HEK293T (cell line): ENCODE measurements at regions not wholly inside any gene's neighbourhood (a gene's known extent, or its start where the extent isn't known, plus 50 kb on each side); places are given as distances from the start of the nearest gene placed in this dataset.

Experiments
- CTCF ChIA-PET: fragments of 350-600 bp; formaldehyde crosslinking; extraction: SDS; loops from one replicate; lab custom pipeline; 2021; ENCODE audit warnings: antibody characterized with exemption, inconsistent platforms; lab: Yijun Ruan, JAX
- POLR2A ChIA-PET: fragments of 350-600 bp; formaldehyde crosslinking; extraction: SDS; loops from one replicate; lab custom pipeline; 2020; ENCODE audit warnings: antibody characterized with exemption, inconsistent platforms; lab: Yijun Ruan, JAX
- DNase-seq: peaks from one replicate; pipeline ENCODE4 v3.0.0; 2012; ENCODE audit warnings: mixed read lengths; ENCODE audit errors: extremely low spot score
- ARNT ChIP-seq: fragments of 450-650 bp; IDR thresholded peaks from 2 replicates; pipeline ENCODE4 v1.6.1; 2017; ENCODE audit warnings: mild to moderate bottlenecking
- BHLHE40 ChIP-seq: fragments of 450-650 bp; IDR thresholded peaks from 2 replicates; pipeline ENCODE4 v1.6.1; 2016; ENCODE audit warnings: mild to moderate bottlenecking, moderate library complexity, borderline replicate concordance
- CTBP1 ChIP-seq: fragments of 450-650 bp; IDR thresholded peaks from 2 replicates; pipeline ENCODE4 v1.6.1; 2016; ENCODE audit warnings: borderline replicate concordance
- ELF4 ChIP-seq: fragments of 450-650 bp; IDR thresholded peaks from 2 replicates; pipeline ENCODE4 v1.6.1; 2017; ENCODE audit warnings: antibody characterized with exemption
- FOXA1 ChIP-seq: fragments of 450-650 bp; IDR thresholded peaks from 2 replicates; pipeline ENCODE4 v1.6.1; 2016; ENCODE audit warnings: mild to moderate bottlenecking
- FOXK2 ChIP-seq: fragments of 450-650 bp; IDR thresholded peaks from 2 replicates; pipeline ENCODE4 v1.6.1; 2016; ENCODE audit warnings: mild to moderate bottlenecking
- FOXM1 ChIP-seq: fragments of 450-650 bp; IDR thresholded peaks from 2 replicates; pipeline ENCODE4 v1.6.1; 2017; ENCODE audit warnings: mild to moderate bottlenecking, borderline replicate concordance
- HDGF ChIP-seq: fragments of 450-650 bp; IDR thresholded peaks from 2 replicates; pipeline ENCODE4 v1.6.1; 2017; ENCODE audit warnings: antibody characterized with exemption, borderline replicate concordance
- L3MBTL2 ChIP-seq: fragments of 450-650 bp; conservative IDR thresholded peaks from 2 replicates; pipeline ENCODE4 v1.6.1; 2016; ENCODE audit warnings: mild to moderate bottlenecking
- LEF1 ChIP-seq: fragments of 450-650 bp; IDR thresholded peaks from 2 replicates; pipeline ENCODE4 v1.6.1; 2017; ENCODE audit warnings: mild to moderate bottlenecking, borderline replicate concordance
- NFRKB ChIP-seq: fragments of 450-650 bp; IDR thresholded peaks from 2 replicates; pipeline ENCODE4 v1.6.1; 2016; ENCODE audit warnings: mild to moderate bottlenecking, moderate library complexity
- SP1 ChIP-seq: fragments of 450-650 bp; IDR thresholded peaks from 2 replicates; pipeline ENCODE4 v1.6.1; 2017
- SUZ12 ChIP-seq: fragments of 450-650 bp; IDR thresholded peaks from 2 replicates; pipeline ENCODE4 v1.6.1; 2016; ENCODE audit warnings: mild to moderate bottlenecking
- TARDBP ChIP-seq: fragments of 450-650 bp; IDR thresholded peaks from 2 replicates; pipeline ENCODE4 v1.6.1; 2016
- ZNF384 ChIP-seq: fragments of 450-650 bp; IDR thresholded peaks from 2 replicates; pipeline ENCODE4 v1.6.1; 2016
- TF ChIP-seq, protein P1 (sequence below): fragments of 450-650 bp; IDR thresholded peaks from 2 replicates; pipeline ENCODE4 v1.6.1; 2016

- ChIA-PET POLR2A (no interaction called here), CTCF (no interaction called here)
- no peak for TF ChIP-seq ARNT
- no peak for TF ChIP-seq ELF4
- no peak for TF ChIP-seq CTBP1
- TF ChIP-seq BHLHE40 = no peak
- TF ChIP-seq HDGF = no peak
- DNase-seq = no peak
These were observed 80.9 kb upstream of the TMEFF2 start for GRCh38 chr2:192275632-192276031.

DNA sequence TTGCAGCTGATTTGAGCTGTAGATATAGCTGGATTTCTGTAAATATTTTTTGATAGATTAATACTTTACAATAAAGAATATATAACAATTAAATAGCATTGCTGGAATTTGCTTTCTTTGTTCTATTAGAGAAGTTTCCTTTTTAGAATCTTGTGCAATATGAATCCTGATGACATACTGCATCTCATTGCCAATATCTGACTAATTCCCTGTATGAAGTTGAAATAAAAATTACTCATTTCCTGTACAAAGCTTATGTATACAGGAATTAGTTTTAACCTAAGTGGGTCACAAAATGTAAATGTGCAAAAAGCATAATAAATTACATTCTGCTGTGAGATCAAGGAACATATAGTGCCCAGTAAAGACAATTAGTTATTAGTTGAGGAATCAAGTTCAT is 72.8 kb upstream of the TMEFF2 start:
- ChIA-PET POLR2A (no interaction called here), CTCF (interaction anchor here (0.7 kb wide), 1 partner anchor 20 kb away, joined by 6 read pairs; no protein-coding TSS in a partner anchor)
- DNase-seq = no peak
- TF ChIP-seq L3MBTL2 = no peak
- no peak for TF ChIP-seq ELF4
- no peak for TF ChIP-seq BHLHE40
- no peak for TF ChIP-seq LEF1
- TF ChIP-seq NFRKB = no peak
- no peak for TF ChIP-seq SUZ12
- no peak for TF ChIP-seq SP1
- TF ChIP-seq FOXM1 = no peak
- TF ChIP-seq ZNF384 = no peak
- no peak for TF ChIP-seq ARNT
- no peak for TF ChIP-seq FOXK2
- no peak for TF ChIP-seq TARDBP
- TF ChIP-seq, protein P1, sequence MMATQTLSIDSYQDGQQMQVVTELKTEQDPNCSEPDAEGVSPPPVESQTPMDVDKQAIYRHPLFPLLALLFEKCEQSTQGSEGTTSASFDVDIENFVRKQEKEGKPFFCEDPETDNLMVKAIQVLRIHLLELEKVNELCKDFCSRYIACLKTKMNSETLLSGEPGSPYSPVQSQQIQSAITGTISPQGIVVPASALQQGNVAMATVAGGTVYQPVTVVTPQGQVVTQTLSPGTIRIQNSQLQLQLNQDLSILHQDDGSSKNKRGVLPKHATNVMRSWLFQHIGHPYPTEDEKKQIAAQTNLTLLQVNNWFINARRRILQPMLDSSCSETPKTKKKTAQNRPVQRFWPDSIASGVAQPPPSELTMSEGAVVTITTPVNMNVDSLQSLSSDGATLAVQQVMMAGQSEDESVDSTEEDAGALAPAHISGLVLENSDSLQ = no peak
- no peak for TF ChIP-seq CTBP1
- TF ChIP-seq HDGF = no peak
- TF ChIP-seq FOXA1 = no peak

DNA sequence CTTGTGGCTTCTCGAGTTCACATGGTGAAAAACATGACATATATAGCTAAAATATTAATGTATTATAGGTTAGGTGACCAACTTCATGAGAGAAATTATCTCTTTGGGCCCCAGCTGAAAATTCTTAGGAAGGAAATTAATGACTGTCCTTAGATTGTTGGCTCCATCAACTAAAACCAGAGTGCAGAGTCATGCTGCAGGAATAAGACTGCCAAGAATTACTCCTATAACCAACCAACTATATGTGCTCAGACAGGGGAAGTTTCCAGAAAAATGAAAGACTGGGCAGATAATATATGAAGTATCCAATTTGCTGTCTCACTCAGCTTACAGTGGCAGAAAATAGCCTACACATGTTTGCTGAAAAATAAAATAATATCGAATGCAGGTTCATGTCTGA is 71.0 kb upstream of the TMEFF2 start:
- ChIA-PET CTCF (no interaction called here), POLR2A (no interaction called here)
- no peak for DNase-seq
- TF ChIP-seq BHLHE40 = no peak
- TF ChIP-seq SUZ12 = no peak
- no peak for TF ChIP-seq NFRKB
- no peak for TF ChIP-seq ZNF384
- no peak for TF ChIP-seq FOXK2

DNA sequence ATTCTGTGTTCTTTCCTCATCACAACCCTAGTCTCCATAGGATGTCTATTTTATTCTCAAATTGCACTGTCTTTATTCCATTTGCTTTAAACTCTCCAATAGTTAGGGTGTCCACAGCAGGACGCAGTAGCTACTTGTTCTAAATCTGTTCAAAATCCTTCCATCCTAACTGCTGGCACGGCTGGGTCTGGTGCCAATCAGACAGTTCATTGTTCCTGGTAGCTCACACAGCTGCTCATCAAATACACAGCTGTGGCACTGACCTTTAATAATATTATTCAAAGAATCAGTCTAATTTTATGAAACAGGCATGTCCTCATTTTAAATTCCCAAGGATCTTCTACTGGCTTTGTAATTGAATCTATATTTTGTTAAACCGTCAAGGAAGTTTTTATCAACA is 59.7 kb upstream of the TMEFF2 start:
- no peak for DNase-seq
- no peak for TF ChIP-seq FOXA1
- TF ChIP-seq NFRKB = no peak
- no peak for TF ChIP-seq CTBP1
- TF ChIP-seq FOXM1 = no peak
- no peak for TF ChIP-seq FOXK2
- TF ChIP-seq SP1 = no peak
- ChIA-PET POLR2A (no interaction called here), CTCF (no interaction called here)

DNA sequence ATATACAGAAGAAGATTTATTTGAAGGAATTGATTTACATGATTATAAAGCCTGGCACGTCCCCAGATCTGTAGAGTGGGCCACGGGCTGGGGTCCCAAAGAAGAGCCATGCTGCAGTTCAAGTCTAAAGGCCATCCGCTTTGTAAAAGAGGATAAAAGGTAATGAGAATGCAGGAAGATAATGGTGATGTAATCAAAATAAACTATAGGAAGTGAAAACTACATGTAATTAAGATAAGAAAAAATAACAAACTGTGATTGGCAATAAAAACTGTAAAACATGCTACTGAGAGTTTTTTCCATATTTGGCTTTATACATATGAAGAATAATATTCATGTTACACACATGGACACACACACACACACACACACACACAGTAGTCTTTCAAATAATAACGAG is 59.0 kb upstream of the TMEFF2 start:
- DNase-seq = no peak
- CTCF ChIA-PET = no interaction called here
- no peak for TF ChIP-seq FOXA1
- no peak for TF ChIP-seq SP1
- no peak for TF ChIP-seq LEF1
- no peak for TF ChIP-seq L3MBTL2
- TF ChIP-seq, protein P1 = no peak
- TF ChIP-seq ARNT = no peak
- no peak for TF ChIP-seq FOXK2
- no peak for TF ChIP-seq FOXM1
- TF ChIP-seq HDGF = no peak
- TF ChIP-seq CTBP1 = no peak
- TF ChIP-seq SUZ12 = no peak
- TF ChIP-seq TARDBP = no peak
- no peak for TF ChIP-seq ELF4
- TF ChIP-seq ZNF384 = no peak
- TF ChIP-seq BHLHE40 = no peak
- no peak for TF ChIP-seq NFRKB
- POLR2A ChIA-PET = no interaction called here

- no peak for DNase-seq
- ChIA-PET CTCF (no interaction called here), POLR2A (no interaction called here)
- no peak for TF ChIP-seq HDGF
- no peak for TF ChIP-seq FOXA1
- TF ChIP-seq ELF4 = no peak
- TF ChIP-seq CTBP1 = no peak
- TF ChIP-seq ZNF384 = no peak
- TF ChIP-seq SP1 = no peak
- TF ChIP-seq FOXM1 = no peak
- no peak for TF ChIP-seq NFRKB
- TF ChIP-seq BHLHE40 = no peak
These were observed 56.2 kb upstream of the TMEFF2 start for GRCh38 chr2:192250961-192251360.

DNA sequence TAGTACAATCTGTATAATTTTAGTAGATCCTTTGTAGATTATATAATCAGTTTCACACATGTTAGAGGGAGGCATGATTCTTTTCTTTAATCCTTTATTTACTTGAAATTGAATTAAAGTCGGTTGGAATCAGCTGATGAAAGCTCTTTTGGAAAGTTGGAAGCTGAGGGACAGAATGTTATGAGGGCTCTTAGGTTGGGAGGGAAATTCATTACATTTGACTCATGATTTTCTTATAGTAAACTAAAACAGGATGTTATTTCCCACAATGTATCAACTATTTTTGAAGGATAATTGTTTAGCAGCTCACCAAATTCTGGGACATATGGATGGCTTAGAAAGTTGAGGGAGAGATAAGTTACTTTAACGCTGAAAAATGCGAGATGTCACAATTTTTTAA is 52.7 kb upstream of the TMEFF2 start:
- ChIA-PET CTCF (no interaction called here), POLR2A (no interaction called here)
- DNase-seq = no peak

More for the DNA sequence above, 52.7 kb upstream of the TMEFF2 start:
- TF ChIP-seq, protein P1 = no peak
- TF ChIP-seq FOXM1 (no peak), FOXK2 (no peak), BHLHE40 (no peak), SUZ12 (no peak), LEF1 (no peak), TARDBP (no peak), FOXA1 (no peak), SP1 (no peak), ARNT (no peak)
